ENCODE measurements at regions not wholly inside any gene's neighbourhood (a gene's known extent, or its start where the extent isn't known, plus 50 kb on each side); places are given as distances from the start of the nearest gene placed in this dataset.
"Not testable (repeated sequence)": the region's sequence is repeated elsewhere in the genome, so short reads cannot be mapped to it uniquely, and the experiment has no call there.

DNA sequence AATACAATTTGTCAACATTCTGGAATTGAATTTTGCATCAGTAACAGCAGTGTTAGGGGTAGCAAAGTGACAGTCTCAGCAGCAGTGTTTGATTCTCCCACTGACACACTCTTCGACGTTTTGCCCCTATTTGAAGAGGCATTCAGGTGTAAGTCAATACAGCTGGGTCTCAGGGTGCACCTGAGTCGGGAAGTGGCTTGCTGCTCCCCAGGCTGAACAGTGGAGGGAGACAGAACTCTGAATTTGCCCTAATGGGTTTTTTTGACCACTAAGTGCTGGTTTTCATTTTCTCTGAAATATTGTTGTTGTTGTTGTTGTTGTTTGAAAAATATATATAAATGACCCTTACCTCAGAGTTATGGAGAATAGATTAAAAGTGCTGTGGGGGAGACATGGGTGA, 223.2 kb downstream of the TLR4 start:
- DNase-seq, result no peak
- intact Hi-C loops (cut with DNase I), result no loop called here

GRCh38 chr9:117929868-117930267, 225.7 kb downstream of the TLR4 start:
- DNase-seq, result peak in 1 of 42 donors; percentile 37
- intact Hi-C loops (cut with DNase I), result no loop called here

DNA sequence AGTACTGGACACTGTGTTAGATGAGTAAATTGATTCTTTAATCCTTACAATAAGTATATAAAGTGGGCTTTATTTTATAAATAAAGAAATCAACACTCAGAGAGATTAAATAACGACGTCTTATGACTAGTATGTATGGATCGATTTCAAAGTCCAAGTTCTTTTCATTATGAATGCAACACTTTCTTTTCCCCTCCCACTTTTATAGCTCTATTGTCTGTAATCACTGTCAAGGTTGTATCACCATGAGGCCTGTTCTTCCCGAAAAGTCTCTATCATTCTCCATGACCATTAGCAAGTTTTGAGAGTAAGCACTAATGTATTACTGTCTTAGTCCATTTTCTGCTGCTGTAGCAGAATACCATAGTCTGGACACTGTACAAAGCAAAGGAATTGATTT, 228.4 kb downstream of the TLR4 start:
- DNase-seq, result no peak
- intact Hi-C loops (cut with DNase I), result no loop called here

- intact Hi-C loops (cut with DNase I), result no loop called here
These were observed 232.3 kb downstream of the TLR4 start for GRCh38 chr9:117936185-117937130.

GRCh38 chr9:117938086-117938485, 233.9 kb downstream of the TLR4 start:
- no peak for DNase-seq
- intact Hi-C loops (cut with DNase I), result no loop called here

More at GRCh38 chr9:117936185-117937130, 232.3 kb downstream of the TLR4 start:
- DNase-seq, result no peak

DNA sequence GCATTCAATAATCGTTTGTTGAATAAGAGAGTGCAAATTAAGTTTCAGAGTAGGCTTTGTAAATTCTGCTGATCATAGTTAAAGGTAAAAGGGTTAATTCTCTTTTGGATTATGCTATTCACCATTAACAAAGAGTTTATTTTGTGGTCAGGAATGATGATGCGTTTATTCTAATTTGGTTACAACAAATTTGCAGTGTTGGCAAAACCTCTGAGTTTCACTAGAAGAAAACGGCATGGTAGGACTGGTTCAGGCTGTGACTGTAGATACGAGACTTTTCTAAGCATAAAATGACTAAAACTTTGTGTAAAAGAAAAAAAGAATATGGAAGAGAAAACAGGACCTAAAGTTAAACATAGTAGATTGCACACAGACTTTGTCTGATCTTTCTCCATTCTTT, 234.7 kb downstream of the TLR4 start:
- intact Hi-C loops (cut with DNase I), result no loop called here
- DNase-seq, result no peak

GRCh38 chr9:117944750-117945149, 240.5 kb downstream of the TLR4 start:
- DNase-seq; intact Hi-C loops (cut with DNase I): not testable (repeated sequence)

DNA sequence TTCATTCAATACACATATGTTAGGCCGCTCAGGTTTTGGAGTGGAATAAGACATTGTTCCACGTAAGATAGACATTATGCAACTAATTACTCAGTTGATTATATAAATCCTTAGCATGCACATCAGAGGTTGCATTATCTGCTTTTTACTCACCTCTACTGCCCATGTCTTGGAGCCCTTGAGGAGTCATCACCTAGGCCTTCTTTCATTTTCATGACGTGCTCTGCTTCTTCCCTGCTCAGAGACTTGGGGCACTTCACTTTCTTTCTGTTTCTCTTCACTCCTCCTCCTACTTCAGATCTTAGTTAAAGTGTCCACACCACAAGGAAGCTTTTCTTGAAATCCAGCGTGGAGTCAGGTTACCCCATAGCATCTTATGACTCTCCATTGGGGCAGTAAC, 241.1 kb downstream of the TLR4 start:
- intact Hi-C loops (cut with DNase I), result no loop called here
- no peak for DNase-seq

GRCh38 chr9:117951127-117951526, 246.9 kb downstream of the TLR4 start:
- no peak for DNase-seq
- intact Hi-C loops (cut with DNase I), result no loop called here

GRCh38 chr9:117952581-117952980, 248.4 kb downstream of the TLR4 start:
- no peak for DNase-seq
- intact Hi-C loops (cut with DNase I), result no loop called here

DNA sequence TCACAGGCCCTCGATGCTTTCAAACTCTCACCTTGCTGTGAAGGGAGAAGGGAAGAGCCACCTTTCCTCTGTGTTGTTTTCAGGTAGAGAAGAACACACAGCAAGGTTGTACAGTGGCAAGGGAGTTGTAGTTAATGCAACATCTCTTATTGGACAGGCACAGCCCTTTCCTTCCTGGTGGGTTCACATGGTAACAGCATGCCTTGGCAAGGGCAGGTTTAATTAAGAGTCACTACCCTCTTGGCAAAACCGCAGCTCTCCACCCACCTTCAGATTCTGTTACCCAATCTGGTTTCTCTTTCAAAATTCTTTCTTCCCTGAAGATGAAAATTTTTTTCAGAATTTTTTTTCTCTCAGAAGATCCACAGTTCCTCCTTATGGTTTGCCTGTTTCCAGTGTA, 253.1 kb downstream of the TLR4 start:
- peak in 1 of 42 donors; percentile 18 for DNase-seq
- intact Hi-C loops (cut with DNase I), result no loop called here

GRCh38 chr9:117958726-117959125, 254.5 kb downstream of the TLR4 start:
- no peak for DNase-seq
- intact Hi-C loops (cut with DNase I), result no loop called here

DNA sequence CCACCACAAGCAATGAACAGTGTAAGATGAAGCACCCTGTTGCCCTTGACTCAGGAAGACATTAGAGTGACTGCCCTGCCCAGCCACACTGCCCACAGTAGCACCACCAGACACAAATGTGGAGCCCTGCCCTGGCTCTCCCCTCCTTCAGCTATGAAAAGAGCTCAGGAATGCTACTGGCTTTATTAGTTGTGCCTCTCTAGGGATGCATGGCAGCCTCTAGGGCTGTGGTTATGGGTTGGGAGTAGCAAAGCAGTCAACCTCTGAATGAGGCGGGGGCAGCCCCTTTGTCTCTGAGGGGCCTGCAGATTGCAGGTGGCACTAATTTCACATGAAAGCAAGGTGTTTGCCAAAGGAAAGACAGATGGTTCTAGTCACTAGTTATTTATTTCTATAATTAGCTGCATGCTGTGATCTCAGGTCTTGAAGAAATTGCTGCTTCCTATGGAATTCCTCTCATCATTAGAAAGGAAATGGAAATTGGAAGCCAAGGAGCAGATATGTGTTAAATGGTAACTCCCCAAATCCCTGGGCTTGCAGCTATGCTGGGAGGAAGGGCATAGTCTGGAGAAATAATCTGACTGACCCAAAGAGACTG, 259.4 kb downstream of the TLR4 start:
- intact Hi-C loops (cut with DNase I), result no loop called here

GRCh38 chr9:117970276-117971050, 266.3 kb downstream of the TLR4 start:
- intact Hi-C loops (cut with DNase I), result no loop called here
- DNase-seq, result no peak

More for the DNA sequence above, 259.4 kb downstream of the TLR4 start:
- no peak for DNase-seq

GRCh38 chr9:117974108-117974507, 269.9 kb downstream of the TLR4 start:
- intact Hi-C loops (cut with DNase I), result no loop called here

GRCh38 chr9:117979914-117980313, 275.7 kb downstream of the TLR4 start:
- DNase-seq, result no peak

More at GRCh38 chr9:117974108-117974507, 269.9 kb downstream of the TLR4 start:
- DNase-seq, result no peak

GRCh38 chr9:117987945-117988344, 283.7 kb downstream of the TLR4 start:
- intact Hi-C loops (cut with DNase I), result no loop called here
- DNase-seq, result no peak

More at GRCh38 chr9:117979914-117980313, 275.7 kb downstream of the TLR4 start:
- intact Hi-C loops (cut with DNase I), result no loop called here

DNA sequence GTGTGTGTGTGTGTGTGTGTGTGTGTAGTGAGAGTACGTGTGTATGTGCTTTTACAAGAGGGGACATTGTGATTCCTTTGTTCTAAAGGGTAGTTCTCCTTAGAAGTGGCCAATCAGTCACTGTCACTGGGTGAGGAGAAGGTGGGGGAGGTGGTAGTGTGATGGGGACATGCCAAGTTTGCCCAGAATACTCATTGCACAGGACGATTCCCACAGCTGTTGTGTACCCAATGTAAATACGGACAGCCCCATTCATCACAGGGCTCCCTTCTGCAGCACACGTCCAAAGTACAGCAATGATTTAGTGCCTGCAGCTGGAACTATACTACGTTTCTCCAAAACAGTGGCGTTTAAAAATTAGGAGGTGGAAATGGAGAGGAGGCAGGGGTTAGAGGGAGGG, 287.8 kb downstream of the TLR4 start:
- no peak for DNase-seq
- intact Hi-C loops (cut with DNase I), result no loop called here

DNA sequence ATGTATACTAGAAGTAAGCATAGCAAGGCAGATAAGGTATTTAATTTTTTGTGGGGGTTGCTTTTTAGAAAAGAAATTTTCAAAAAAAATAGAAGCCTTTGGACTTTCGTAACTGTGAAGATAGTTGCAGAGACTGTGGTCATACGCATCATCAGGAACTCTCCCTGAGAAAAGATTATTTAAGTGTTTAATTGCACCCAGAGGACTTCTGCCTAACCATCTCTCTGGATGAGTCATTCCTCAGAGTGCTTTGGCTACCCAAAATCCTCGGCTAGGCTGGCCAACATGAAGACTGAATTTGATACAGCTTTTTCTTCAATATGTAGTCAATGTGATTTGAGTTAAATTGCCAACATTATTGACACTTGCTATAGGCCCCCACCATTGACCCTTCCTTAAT, 296.4 kb downstream of the TLR4 start:
- DNase-seq, result no peak
- intact Hi-C loops (cut with DNase I), result no loop called here

DNA sequence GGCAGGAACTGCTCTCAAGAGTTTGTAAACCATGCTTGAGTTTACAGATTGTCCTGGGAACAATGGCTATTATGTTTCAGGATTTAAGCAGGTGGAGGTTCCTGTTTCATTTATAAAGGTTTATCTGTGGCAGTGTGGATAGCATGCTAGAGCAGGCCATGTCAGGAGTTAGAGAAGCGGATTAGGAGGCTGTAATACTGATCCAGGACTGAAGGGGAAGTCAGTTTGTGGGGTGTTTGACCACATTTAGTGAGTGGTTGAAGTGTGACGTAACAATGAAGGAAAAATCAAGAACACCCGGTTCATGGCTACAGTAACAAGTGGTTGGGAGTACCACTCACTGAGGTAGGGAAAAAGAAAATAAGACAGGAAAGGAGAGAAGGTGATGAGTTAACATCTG, 299.0 kb downstream of the TLR4 start:
- intact Hi-C loops (cut with DNase I), result no loop called here
- no peak for DNase-seq

Measured in head of caudate nucleus (tissue), 42 donors.